NCI-H748 (cell line): ENCODE measurements at regions not wholly inside any gene's neighbourhood (a gene's known extent, or its start where the extent isn't known, plus 50 kb on each side); places are given as distances from the start of the nearest gene placed in this dataset.

ENCODE experiments used
- DNase-seq: peaks from one replicate; lab custom pipeline; 2025; ENCODE audit not compliant: unreplicated experiment; lab: John Stamatoyannopoulos, UW

DNA sequence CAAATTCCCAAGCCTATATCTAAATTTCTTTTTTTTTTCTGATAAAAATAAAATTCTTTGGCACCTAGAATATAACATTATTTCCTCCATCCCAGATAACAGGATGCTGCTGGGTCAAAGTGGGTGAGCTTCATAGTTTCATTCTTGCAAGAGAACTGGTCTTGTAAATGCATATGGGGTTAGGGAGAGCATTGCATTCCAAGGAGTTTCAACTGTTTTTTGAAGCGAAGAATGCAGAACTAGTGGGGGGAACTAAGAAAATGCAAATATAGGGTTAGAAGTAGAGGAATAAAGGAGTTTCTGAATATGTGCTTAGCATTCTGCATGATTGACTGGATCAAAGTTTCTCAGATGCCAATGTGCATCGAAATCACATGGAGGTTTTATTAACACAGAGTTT lies 347.2 kb upstream of the XYLT1 start:
- no peak for DNase-seq

DNA sequence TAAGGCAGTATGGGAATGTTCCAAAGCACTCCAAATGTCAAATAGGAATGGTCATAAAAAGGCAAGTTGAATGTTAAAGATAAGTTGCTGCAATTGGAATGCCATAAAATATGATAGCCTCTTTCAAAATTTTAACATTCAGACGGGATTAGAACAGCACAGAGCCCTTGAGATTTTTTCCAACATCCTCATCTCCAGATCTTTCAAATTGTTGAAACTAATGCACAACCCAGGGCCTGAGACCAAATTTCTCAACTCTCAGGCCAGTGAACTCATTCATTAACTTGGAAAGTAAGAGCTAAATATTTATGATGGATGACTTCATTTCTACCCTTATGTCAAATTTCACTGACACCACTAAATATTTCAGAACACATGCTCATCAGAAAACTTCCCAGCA lies 346.5 kb upstream of the XYLT1 start:
- no peak for DNase-seq

DNA sequence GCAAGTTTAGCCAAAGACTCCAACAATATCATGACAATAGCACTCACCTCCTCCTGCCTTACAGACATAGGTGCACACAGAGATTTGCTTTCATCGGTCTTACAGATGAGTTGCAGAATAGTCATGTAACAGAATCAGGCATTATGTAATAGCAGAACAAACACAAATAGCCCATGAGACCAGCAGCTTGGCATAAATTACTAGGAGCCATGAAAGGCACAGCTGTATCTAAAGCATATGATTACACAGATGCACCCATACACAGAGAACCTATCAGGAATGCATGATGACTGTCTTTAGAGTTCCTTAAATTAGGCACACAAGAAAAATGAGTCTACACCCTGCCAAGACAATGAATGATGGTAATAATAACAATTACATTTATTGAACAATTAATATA lies 342.0 kb upstream of the XYLT1 start:
- DNase-seq: peak; percentile 6

DNA sequence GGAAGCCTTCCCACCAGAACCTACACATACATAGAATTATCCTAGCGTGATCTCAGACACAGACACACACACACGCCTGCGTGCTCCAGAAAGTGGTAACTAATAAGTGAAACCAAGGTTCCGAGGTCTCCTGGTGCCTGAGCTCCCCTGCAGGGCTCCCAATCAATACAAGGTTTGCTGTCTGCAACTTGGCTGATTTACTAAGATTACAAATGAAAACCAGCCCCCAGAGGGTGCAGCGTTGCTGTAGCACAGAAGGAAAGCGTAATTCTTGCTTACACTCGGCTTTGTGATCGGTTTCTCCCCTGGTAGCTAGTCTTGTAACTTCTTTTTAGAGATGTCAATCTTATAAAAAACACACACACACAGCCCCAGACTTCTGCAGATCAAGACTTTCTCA lies 334.1 kb upstream of the XYLT1 start:
- DNase-seq: no peak

DNA sequence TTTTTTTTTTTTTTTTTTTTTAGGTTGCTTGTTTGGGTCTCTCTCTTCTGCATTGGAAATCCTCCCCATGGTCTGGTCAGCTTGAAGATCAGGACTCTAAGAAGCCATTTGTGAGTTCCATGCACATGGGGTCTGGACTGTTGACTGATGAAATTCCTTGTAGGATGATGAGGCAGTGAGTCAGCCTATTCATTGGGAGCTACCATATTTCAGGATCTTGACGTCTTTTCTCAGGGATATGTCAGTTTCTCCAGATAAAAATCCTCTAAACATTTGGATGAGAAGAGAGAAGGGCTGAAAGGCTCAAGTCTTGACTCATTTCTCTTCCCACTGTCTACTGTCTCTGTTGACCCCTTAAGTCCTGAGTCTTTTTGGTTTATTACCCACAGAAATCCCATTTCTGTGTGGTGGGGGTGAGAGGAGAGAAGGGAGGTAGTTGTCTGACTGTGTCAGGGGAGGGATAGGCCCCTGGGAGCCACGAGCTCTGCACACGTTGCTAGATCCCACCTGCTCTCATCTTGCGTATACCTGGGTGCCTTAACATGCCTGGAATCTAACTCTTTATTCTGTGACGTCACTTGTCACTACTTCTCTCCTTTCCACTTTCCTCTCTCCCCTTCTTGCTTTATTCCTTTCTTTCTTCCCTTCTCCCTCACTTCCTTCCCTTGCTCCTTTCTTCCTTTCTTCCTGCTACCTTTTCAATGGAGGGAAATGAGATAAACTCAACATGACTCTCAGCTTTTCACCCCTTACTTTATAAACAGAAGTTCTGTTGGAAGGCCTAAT lies 333.1 kb upstream of the XYLT1 start:
- DNase-seq: no peak

DNA sequence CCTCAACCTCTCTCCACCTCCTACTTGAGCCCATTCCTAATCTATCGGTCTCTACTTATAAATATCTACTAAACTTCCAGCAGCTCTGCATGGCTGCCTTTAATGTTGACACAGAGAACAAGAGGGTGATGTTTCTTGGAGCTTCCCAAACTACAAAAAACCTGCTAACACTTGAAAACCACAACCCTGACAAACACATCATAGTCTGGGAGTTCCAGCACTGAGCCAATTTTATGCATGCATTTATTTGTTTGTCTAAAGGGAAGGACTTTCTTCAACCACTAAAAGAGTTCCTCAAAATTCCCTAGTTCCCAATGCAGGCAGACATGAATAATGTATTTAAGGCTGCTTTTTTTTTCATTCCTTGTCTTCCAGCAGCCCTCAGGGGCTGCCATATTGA lies 331.8 kb upstream of the XYLT1 start:
- DNase-seq: no peak

DNA sequence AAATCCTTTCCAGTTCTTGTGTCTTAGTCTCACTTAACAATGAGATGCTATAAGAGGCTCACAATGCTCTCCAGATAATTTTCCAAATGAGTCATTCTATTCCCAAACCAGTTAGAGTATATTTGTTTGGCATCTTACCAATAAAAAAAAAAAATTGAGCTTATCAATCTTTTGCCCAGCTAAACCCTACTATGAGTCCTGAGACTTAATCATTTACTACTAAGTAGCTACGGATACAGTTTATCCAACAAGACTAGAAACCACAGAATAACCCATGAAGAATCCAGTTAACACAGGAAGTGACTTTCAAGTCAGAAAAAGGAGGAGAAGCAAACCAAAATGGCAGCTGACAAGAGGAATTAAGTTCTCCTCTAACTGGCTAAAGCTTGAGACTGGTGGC lies 330.3 kb upstream of the XYLT1 start:
- DNase-seq: no peak

DNA sequence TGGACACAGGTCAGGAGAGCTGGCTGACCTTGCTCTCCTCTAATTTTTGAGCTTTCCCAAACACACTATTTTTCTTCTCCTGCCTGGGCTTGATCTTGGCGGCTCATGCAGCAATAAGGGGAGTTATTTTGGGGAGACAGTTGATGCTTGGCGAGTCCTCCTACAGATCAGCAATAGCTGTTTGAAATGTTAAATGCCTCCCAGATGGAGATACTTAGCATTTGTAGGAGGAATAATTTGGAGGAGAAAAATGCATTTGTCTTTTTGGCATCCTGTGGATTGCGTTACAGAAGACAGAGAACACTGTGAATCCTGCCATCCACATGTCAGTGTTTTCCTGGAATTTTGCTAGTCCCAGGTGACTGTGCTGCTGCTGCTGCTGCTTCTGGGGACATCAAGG lies 328.0 kb upstream of the XYLT1 start:
- no peak for DNase-seq

DNA sequence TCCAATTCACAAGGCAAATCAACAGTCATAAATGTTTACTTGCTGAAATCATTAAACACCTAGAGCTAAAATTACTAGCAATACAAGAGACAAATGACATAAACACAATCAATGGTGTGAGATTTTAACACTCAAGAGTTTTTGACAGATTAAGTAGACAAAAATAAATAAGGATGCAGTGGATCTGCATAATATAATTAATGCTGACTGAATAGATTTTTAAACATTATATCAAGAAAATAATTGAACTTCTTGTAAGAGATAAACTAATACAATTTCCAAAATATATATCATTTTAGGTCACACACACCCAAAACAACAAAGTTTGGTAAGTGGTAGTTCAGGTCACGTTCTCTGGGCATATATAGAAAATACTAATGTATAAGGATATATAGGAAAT lies 322.6 kb upstream of the XYLT1 start:
- no peak for DNase-seq

DNA sequence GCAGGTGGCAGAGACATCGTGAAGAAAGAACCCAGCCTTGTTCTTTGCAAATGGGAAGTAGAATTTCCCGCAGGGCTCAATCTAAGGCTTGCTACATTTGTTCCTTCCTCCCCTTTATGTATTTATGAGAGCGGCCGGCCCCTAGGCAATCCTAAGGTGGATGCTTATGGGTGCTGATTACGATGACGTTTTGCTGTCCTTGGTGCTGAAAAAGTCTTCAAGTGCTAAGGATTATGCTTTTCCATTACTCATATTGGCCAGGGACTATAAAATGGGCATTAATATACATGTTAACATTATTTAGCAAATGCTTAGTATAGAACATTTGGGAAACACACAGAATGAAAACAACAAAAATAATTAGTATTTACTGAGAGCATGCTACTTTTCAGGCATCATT lies 313.3 kb upstream of the XYLT1 start:
- no peak for DNase-seq

DNA sequence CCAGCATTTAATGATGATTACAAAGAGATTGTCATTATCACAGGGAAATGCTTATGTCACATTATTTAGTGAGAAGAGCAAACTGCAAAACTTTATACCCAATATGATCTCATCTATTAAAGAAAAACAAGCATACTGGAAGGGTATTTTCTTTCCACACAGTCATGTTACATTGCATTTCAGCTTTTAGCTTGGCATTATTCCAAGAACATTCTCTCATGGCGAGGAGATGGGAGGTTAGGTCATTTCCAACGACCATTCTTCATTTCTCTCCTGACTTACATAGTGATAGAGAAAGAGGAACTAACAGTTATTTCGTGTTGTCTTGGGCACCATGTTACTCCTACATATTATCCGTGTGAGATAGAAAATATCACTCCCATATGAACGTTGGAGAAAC lies 309.4 kb upstream of the XYLT1 start:
- no peak for DNase-seq

DNA sequence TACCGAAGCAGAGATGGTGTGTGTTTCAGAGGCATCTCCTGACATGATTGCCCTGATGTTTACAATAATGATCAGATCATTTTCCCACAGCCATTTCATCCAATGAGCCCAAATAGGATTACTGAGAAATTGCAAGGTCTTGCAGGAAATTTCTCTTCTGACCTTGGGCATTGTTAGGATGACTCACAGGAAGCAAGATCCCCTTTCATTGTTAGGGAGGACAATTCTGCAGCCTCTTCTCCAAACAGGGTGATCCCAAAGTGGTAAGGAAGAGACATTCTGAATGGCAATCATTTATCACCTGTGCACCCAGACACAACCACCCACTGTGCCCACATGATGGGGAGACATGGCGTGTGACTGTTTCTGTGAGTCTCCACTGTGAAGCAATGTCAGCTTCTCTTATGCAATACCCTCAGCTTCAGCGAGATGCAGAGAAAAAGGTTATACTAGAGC lies 306.7 kb upstream of the XYLT1 start:
- DNase-seq: peak; percentile 4

DNA sequence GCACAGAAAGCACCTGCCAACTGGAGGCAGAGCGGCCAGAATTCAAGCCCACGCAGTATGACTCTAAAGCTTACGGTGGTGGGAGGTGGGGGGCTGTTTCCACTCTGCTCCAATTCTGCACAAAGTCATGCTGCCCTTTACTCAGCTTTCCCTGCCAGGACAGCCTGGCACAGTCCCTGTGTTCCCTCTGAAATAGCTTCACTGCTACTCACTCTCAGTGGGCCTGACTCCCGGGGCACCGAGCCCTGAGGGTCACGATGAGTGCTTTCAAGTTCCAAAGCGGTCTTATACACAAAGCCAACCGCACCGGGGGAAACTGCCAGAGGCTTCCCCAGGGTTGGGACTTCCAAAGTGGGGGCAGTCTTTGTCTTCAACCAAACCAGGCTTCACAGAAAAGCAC lies 306.1 kb upstream of the XYLT1 start:
- DNase-seq: no peak

DNA sequence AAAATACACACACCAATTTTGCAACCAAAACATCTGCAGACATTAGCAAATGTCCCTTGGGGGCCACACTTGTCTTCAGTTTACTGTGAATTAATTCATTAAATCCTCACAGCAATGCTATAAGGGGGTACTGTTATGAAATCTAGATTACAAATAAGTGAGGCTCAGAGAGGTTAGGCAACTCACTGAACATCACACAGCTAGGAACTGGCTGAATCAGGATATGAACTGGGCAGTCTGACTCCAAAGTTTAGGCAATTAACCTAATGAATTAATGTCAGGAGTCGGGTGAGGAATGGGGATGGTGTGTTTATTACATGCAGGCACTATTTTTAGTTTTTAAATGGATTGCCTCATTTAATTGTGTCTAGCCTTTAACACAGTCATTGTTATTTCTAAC lies 305.7 kb upstream of the XYLT1 start:
- DNase-seq: no peak

DNA sequence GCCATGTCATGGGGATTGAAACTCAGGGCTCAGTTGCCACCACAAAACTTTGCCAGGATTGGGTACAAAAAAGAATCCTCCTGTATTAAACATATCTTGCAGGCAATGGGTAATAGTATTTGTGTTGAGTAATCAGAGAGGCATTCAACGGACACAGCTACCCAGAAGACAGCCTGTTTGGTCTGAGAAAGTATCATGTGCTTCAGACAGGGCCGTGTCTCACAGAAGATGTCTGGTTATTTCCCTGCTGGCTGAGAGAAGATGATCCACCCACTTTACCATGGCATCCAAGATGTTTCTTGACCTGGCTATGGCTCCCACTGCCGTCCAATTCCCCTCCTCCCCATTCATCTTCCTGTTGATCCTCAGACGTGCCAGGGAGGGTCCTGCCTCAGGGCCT lies 304.3 kb upstream of the XYLT1 start:
- no peak for DNase-seq

DNA sequence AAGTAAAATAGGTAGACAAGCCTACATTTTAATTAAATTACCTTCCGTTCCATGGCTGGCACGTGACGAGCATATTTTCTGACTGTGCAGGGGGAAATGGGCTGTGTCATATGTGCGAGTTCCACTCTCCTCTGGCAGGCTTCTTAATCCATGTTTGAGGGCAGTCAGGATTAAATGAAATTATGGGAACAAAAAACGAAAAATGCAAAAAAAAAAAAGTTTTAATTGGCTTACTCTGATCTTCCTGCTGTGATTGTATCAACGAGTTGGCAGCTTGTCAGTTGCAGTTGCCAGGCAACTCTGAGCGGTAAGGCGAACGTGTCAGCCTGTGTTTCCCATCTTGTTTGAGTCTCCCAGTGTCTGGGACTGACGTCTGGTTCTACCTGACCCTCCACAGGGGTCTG lies 302.9 kb upstream of the XYLT1 start:
- peak; percentile 65 for DNase-seq

DNA sequence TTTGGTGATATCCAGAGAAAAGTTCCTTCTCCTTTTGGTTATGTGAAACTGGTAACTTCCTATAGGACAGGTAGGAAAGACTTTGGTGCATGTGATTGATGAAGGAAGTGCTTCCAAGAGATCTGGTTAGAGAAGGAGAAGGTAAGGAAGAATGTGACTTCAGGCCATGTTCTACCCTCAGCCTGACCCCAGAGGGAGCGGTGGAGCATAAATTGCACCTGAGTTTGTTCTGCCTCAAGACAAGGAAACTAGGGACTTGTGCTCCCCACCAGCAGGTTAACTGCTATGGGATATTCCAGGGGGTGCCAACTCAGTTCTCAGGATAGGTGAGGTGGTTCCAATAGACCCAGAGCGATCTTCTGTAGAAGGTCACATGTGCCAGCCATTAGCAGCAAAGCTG lies 299.3 kb upstream of the XYLT1 start:
- DNase-seq: no peak

DNA sequence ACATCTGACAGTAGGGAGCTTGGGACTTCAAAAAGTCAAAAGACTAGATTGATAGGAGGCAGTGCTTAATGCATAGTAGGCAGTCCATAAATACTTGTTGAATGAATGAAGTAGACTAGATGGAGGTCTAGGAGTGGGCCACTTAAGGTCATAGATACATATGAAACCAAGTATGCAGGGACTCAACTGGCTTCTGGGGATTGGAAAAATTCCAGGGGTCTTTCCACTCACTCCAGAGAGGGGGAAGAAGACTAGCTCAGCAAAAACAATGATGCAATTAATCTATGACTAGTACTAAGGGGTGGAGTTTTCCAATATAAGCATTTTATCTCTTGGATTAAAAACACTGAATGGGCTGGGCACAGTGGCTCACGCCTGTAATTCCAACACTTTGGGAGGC lies 298.3 kb upstream of the XYLT1 start:
- no peak for DNase-seq

DNA sequence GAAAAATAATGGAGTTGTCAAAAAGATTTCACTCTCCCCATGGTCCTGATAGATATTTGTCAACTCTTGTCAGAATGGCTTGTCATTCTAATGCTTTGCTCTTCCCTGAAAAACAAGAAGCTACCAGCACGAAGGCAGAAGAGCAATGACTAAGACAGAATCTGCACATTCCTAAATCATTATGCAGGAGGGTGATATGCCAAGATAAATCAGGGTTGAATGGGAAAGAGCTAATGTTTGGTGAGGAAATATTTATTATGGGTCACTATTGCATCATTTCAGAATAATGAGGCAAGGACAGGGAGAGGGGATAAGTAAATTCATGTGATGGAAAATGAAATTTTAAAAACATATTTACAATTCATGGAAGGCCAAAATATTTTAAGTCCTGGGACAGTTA lies 297.5 kb upstream of the XYLT1 start:
- DNase-seq: no peak

DNA sequence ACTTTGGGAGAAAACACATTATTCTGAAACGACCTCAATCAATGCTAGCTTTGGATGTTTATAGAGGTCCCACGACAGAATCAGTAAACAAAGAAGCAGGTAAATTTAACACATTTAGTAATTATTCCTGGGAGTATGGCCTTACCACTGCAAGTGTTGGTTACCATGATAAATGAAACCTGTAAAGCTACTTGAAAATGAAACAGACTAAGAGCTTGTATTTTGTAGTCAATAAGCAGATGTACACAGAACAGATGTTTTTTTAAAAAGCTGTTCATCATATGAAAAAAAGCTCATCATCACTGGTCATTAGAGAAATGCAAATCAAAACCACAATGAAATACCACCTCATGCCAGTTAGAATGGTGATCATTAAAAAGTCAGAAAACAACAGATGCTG lies 295.3 kb upstream of the XYLT1 start:
- DNase-seq: no peak

DNA sequence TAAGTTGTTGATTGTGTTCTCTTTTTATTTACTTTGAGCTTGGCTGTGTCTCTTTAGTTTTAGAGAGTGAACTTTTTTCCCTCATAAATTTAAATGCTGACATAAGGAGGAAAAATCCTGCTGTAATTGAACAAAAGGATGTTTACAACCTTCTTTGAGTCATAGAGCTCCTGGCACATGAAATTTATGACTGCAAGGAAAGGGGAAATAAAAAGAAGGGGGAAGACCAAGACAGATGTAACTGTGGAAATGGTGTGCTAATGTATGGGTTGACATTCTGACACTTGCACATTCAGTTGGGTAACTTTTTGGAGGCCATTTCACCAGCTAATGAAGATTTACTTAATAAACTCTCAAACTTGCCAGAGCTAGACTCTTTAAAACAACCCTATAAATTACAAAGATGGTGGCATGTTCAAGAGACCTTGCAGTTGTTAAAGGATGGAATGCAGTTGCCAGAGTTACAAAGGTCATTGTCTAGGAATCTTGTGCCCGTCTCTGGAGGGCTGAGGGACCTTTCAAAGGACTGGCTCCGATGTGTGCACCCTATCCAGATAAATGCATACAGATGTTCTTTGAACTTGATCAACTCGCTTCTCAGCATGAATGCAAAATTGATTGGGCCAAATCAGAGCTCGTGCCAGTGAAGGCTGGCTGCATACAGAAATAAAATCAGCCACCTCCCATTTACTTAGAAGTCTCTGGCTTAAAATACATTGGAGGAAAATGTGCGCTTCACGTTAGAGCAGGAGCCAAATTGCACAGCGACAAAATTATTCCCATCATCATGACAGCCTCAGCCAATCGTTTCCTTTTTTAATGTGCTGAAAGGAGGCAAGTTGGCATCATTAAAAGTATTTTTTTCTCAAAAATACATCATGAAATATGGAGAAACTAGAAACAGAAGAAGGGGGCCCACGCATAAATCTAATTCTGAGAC lies 289.0 kb upstream of the XYLT1 start:
- DNase-seq: no peak

DNA sequence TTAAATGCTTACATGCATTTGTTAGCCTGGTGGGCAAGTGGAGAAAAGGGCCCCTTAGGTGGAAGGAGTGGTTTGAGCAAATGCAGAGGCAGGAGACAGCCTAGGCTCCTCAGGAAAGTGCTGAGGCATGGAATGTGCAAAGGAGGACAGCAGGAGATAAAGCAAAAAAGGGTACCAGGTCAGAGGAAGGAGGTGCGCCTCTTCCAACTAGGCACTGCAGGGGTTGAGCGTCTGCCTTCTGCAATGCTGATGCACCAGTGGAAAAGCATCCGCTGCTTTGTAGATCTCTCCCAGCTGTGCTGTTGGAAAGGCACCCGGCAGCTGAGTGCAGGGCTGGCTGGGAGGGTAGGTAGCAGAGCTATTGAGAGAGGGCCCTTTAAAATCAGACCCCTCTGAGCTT lies 287.0 kb upstream of the XYLT1 start:
- no peak for DNase-seq
